ENCODE measurements at regions not wholly inside any gene's neighbourhood (a gene's known extent, or its start where the extent isn't known, plus 50 kb on each side); places are given as distances from the start of the nearest gene placed in this dataset.

GRCh38 chr22:49163960-49164690 is 663.5 kb downstream of the BRD1 start:
- TF ChIP-seq TSHZ2 (CRISPR knock-in tag; IDR thresholded peaks at IDR 0.05) (no peak), ZFP3 (CRISPR knock-in tag; IDR thresholded peaks at IDR 0.05) (no peak), CREB5 (CRISPR knock-in tag; IDR thresholded peaks at IDR 0.05; ENCODE audit: low read depth) (no peak), TCF4 (CRISPR knock-in tag; IDR thresholded peaks at IDR 0.05; ENCODE audit: borderline replicate concordance) (no peak), ARNTL (CRISPR knock-in tag; IDR thresholded peaks at IDR 0.05; ENCODE audit: borderline replicate concordance, low read depth) (no peak), CSRNP3 (CRISPR knock-in tag; IDR thresholded peaks at IDR 0.05) (no peak), OSR1 (CRISPR knock-in tag; IDR thresholded peaks at IDR 0.05) (no peak), PATZ1 (CRISPR knock-in tag; IDR thresholded peaks at IDR 0.05; ENCODE audit: borderline replicate concordance) (no peak), CSDC2 (CRISPR knock-in tag; IDR thresholded peaks at IDR 0.05) (no peak), ZNF70 (CRISPR knock-in tag; IDR thresholded peaks at IDR 0.05) (no peak), ZFP30 (CRISPR knock-in tag; IDR thresholded peaks at IDR 0.05) (no peak), GLIS3 (CRISPR knock-in tag; IDR thresholded peaks at IDR 0.05) (no peak), ISL1 (CRISPR knock-in tag; IDR thresholded peaks at IDR 0.05) (no peak)

Measured in SK-N-SH treated with all-trans-retinoic acid at 6 μM for 48 hours (cell line).